B cell (primary cell): ENCODE measurements at regions not wholly inside any gene's neighbourhood (a gene's known extent, or its start where the extent isn't known, plus 50 kb on each side); places are given as distances from the start of the nearest gene placed in this dataset.

ENCODE experiments used
- CTCF ChIP-seq: fragments of 200-600 bp; IDR thresholded peaks from one replicate; pipeline ENCODE4 v1.8.0; 2022; ENCODE audit warnings: antibody characterized with exemption, mild to moderate bottlenecking
- EZH2 ChIP-seq: IDR thresholded peaks from 2 replicates; pipeline ENCODE4 v1.6.1; 2012; ENCODE audit warnings: borderline replicate concordance, low read depth, mild to moderate bottlenecking, moderate library complexity, low read length; ENCODE audit not compliant: insufficient read depth, poor library complexity, severe bottlenecking

DNA sequence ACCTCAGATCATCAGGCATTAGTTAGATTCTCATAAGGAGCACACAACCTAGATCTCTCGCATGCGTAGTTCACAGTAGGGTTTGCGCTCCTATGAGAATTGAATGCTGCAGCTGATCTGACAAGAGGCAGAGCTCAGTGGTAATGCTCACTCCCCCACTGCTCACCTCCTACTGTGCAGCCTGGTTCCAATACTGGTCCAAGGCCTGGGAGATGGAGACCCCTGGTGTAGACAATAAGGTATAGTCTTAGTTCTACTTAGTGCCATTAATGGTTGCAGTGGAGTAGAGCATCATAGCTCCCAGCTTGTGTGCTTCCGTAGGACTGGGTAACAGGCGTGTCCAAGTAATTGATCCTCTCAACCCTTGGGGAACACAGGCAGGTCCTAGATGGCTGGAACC, 70.4 kb upstream of the ANKRD55 start:
- TF ChIP-seq CTCF (no peak), EZH2 (no peak)
